Right ventricle myocardium superior (tissue), 1 donor: ENCODE measurements at regions not wholly inside any gene's neighbourhood (a gene's known extent, or its start where the extent isn't known, plus 50 kb on each side); places are given as distances from the start of the nearest gene placed in this dataset.

Experiments
- ATAC-seq: fragments of 200-7000 bp; cut with Tn5 transposase; one replicate; pipeline ENCODE4 v1.9.1; 2020; ENCODE audit warnings: mild to moderate bottlenecking; ENCODE audit not compliant: poor library complexity
- DNase-seq: peaks from one replicate; pipeline ENCODE4 v3.0.0-alpha.2; 2020
- intact Hi-C: fragments of 100-400 bp; cut with DNase I; formaldehyde crosslinking; loops from one replicate; pipeline ENCODE4 v1.11.2; 2022
- donor health status: DM: no; HTN: yes; CAD: no; lungs with severe emphysema.

- ATAC-seq (no peak), DNase-seq (no peak)
- intact Hi-C loops = no loop called here
These were observed 427.4 kb upstream of the MGMT start for GRCh38 chr10:129039406-129040370.

- ATAC-seq (no peak), DNase-seq (no peak)
- intact Hi-C loops = no loop called here
These were observed 426.7 kb upstream of the MGMT start for GRCh38 chr10:129040377-129040776.

GRCh38 chr10:129041916-129042315, 425.1 kb upstream of the MGMT start:
- ATAC-seq = no peak
- no peak for DNase-seq
- intact Hi-C loops = no loop called here

GRCh38 chr10:129042776-129043595, 424.1 kb upstream of the MGMT start:
- intact Hi-C loops = no loop called here
- no peak for DNase-seq
- ATAC-seq = no peak

GRCh38 chr10:129043691-129044090, 423.4 kb upstream of the MGMT start:
- no peak for ATAC-seq
- no peak for DNase-seq
- intact Hi-C loops = no loop called here

- intact Hi-C loops = no loop called here
- DNase-seq (no peak), ATAC-seq (no peak)
These were observed 421.4 kb upstream of the MGMT start for GRCh38 chr10:129045599-129045998.

- no peak for DNase-seq
- intact Hi-C loops = no loop called here
- peak; percentile 45 for ATAC-seq
These were observed 420.9 kb upstream of the MGMT start for GRCh38 chr10:129046065-129046681.

- ATAC-seq (no peak), DNase-seq (no peak)
- intact Hi-C loops = no loop called here
These were observed 420.1 kb upstream of the MGMT start for GRCh38 chr10:129046962-129047361.

- ATAC-seq = no peak
These were observed 419.4 kb upstream of the MGMT start for GRCh38 chr10:129047600-129047999.

GRCh38 chr10:129048513-129048912, 418.5 kb upstream of the MGMT start:
- intact Hi-C loops = no loop called here
- DNase-seq (no peak), ATAC-seq (no peak)

More at GRCh38 chr10:129047600-129047999, 419.4 kb upstream of the MGMT start:
- intact Hi-C loops = no loop called here
- no peak for DNase-seq

- no peak for ATAC-seq
- DNase-seq = no peak
- intact Hi-C loops = no loop called here
These were observed 417.5 kb upstream of the MGMT start for GRCh38 chr10:129049501-129049900.

- DNase-seq (no peak), ATAC-seq (no peak)
- intact Hi-C loops = no loop called here
These were observed 411.8 kb upstream of the MGMT start for GRCh38 chr10:129055225-129055624.

GRCh38 chr10:129055986-129056385, 411.1 kb upstream of the MGMT start:
- DNase-seq (no peak), ATAC-seq (no peak)
- intact Hi-C loops = no loop called here

GRCh38 chr10:129056734-129057689, 410.0 kb upstream of the MGMT start:
- no peak for ATAC-seq
- no peak for DNase-seq
- intact Hi-C loops = no loop called here

GRCh38 chr10:129057856-129058663, 409.0 kb upstream of the MGMT start:
- intact Hi-C loops = no loop called here
- no peak for DNase-seq
- no peak for ATAC-seq

- no peak for DNase-seq
- intact Hi-C loops = no loop called here
- no peak for ATAC-seq
These were observed 408.3 kb upstream of the MGMT start for GRCh38 chr10:129058664-129059155.

GRCh38 chr10:129059977-129060376, 407.1 kb upstream of the MGMT start:
- ATAC-seq (no peak), DNase-seq (no peak)
- intact Hi-C loops = no loop called here
